ENCODE measurements at regions not wholly inside any gene's neighbourhood (a gene's known extent, or its start where the extent isn't known, plus 50 kb on each side); places are given as distances from the start of the nearest gene placed in this dataset.
"Not testable (repeated sequence)": the region's sequence is repeated elsewhere in the genome, so short reads cannot be mapped to it uniquely, and the experiment has no call there.

- no peak for DNase-seq (ENCODE audit: low read depth)
Measured at GRCh38 chr4:131764730-131765129, 1384.4 kb upstream of the PCDH10 start.

GRCh38 chr4:131774382-131774781 is 1374.7 kb upstream of the PCDH10 start:
- not testable (repeated sequence) for DNase-seq (ENCODE audit: low read depth)

- DNase-seq (ENCODE audit: low read depth): not testable (repeated sequence)
Measured at GRCh38 chr4:131810565-131810964, 1338.5 kb upstream of the PCDH10 start.

All from activated T-cell treated with anti-CD3 and anti-CD28 coated beads for 1 hour (primary cell).